ENCODE measurements at regions not wholly inside any gene's neighbourhood (a gene's known extent, or its start where the extent isn't known, plus 50 kb on each side); places are given as distances from the start of the nearest gene placed in this dataset.
"Not testable (repeated sequence)": the region's sequence is repeated elsewhere in the genome, so short reads cannot be mapped to it uniquely, and the experiment has no call there.

GRCh38 chr13:50543782-50544181 lies 299.7 kb downstream of the DLEU7 start:
- no peak for DNase-seq

DNA sequence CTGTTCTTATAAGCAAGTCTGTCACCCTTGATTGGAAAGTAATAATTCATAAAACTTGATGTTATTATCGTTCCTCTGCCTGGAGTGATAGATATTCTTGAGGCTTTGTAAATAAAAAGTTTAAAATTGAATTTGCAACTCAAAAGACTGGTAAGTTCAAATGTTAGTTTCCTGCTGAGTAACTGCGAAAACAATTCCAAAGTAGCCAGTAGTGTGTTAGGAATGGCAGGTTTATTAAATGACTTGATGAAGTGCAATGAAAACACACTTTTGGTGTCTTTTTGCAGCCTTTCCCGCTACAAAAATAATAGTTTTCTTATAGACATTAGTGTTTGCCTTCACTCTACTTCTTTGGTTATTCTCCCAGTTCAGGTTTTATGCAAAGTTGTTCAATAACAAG lies 299.3 kb downstream of the DLEU7 start:
- no peak for DNase-seq

- not testable (repeated sequence) for DNase-seq
Observed at GRCh38 chr13:50547175-50547574, 296.3 kb downstream of the DLEU7 start.

GRCh38 chr13:50548586-50548985 lies 294.9 kb downstream of the DLEU7 start:
- DNase-seq: no peak

DNA sequence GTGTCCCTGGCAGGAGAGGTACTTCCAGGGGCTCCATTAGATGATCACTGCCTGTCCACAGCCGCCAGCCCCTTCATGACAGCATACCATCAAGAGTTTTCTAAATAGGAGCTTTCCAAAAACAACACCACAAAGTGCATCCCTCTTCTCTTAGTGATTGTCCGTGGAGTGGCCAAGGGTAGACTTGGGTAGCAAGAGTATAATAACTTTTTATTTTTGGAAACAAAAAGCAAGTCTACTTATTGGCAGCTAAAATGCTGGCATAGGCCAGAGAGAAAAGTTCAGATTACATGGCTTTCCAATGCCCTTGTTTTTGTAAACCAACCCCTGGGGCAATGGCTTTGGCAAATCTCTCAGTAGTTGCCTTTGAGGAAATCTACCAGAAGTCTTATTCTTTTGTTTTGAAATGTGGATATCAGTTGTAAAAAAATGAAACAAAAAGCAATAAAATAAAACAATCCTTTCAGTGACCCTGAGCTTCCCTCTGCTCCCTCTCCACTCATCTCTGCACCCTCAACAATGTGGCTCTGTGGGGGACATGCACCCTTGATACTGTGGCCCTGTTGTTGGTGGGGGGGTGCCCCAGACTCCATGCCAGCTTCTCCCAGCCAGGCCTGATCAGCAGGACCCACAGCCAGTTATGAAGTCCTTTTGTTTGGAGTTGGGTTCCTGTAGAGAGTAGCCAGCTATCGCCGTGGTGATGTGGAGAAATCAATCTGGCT lies 294.1 kb downstream of the DLEU7 start:
- DNase-seq: no peak

GRCh38 chr13:50550151-50550550 lies 293.3 kb downstream of the DLEU7 start:
- no peak for DNase-seq

- DNase-seq: no peak
Observed at GRCh38 chr13:50552424-50552966, 291.0 kb downstream of the DLEU7 start.

DNA sequence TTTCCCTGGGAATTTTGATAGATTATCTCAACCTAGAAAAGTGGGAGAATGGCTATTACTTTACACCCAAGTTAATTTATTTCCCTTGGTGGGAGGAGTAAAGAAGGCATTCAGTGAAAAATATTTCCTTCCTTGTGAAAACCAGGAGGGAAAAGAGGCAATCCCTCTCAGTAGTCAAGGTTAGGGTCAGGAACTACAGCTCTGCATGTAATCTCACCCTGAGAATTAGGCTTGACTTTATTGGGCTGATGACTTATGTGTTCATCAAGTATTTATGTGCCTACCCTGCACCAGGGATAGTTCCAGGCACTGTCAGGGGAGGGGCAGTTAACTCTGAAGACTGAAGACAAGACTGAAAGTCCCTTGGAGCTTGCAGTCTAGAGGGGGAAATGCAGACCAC lies 281.8 kb downstream of the DLEU7 start:
- DNase-seq: no peak

GRCh38 chr13:50566646-50567045 lies 276.8 kb downstream of the DLEU7 start:
- no peak for DNase-seq

DNA sequence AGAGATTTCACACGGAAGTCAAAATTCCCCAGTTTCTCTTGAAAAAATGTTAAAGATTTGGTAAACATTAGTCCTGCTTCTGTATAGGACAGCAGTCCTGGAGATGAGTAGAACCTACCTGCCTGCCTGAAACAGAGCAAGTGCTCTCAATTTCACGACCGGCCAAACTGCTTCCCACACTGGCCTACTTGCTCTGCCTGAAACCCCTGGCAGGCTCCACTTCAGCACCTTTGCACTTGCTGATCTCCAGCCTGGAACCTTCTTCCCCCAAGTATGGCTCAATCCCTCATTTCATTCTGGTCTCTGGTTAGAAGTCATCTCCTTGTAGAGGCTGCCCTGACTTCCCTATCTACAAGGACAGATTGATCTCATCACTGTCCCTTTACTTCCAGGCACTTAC lies 271.4 kb downstream of the DLEU7 start:
- no peak for DNase-seq

DNA sequence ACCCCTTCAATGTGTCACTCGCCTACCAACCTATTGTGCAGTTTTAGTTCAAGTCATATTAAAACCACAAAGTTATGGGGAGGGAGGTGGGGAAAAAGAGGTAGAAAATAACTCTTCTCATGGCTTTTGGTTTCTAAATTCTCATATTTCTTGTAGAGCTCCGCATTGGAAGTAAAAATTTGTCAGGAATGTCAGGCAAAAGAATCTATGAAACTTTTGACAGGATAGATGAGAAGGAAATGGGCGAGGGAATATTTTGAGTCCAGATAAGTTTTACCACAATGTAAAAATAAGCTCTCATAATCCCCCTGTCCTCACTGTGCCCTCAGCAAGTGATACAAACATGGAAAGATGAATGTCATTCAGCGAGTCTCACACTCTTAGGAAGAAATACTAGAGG lies 270.4 kb downstream of the DLEU7 start:
- DNase-seq: no peak

DNA sequence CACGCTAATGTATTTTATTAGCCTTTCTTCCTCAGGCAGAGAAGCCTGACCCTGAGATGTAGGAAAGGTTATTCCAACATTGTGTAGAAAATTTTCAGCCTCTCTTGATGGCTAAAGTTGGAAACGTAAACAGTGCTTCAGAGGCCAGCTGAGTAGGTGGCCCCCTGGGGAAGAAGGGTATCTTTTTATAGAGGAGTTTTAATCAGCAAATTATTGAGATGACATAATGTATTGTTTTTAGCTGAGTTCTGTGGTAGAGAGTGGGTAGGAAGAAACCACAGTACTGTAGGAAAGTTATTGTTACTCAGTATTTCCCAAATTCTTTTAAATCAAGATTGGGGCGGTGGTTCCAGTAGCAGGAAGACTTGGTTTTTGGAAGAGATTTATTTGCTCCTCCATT lies 268.8 kb downstream of the DLEU7 start:
- no peak for DNase-seq

DNA sequence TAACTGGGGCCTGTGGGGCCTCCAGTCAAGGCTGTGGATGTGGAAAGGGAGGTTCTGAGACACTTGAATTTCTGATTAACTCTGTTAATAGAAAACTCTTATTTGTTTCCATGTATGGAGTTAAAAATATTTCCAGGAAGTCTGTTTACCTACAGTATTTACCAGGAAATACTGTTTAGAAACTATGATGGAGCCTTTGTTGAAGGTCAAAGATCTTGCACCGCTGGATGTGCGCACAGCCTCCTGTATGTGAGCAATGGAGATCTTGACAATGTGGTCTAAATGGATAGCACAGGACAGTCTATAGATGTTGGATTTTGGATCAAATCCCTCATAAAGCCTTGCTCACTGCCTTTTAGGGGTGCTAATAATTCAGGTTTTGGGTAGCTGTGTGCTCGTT lies 268.4 kb downstream of the DLEU7 start:
- no peak for DNase-seq

GRCh38 chr13:50576156-50576555 lies 267.3 kb downstream of the DLEU7 start:
- no peak for DNase-seq

DNA sequence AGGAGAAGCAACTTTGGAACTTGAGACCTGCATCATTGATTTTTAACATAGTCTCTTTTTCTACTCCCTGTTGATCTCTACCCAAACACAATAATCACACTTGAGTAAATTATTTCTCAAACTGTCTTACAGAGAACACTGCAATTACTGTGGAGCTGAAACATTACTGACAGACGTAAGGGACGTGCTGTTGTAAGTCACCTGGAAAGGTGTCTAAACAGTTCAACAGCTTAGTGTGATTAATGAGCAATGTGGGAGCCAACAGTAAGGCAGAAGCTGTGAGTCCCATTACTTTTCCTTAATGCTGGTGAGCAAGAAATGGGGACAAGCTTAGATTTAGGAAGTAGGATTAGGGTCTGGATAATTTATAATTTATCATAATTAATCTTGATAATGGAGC lies 265.7 kb downstream of the DLEU7 start:
- DNase-seq: no peak

DNA sequence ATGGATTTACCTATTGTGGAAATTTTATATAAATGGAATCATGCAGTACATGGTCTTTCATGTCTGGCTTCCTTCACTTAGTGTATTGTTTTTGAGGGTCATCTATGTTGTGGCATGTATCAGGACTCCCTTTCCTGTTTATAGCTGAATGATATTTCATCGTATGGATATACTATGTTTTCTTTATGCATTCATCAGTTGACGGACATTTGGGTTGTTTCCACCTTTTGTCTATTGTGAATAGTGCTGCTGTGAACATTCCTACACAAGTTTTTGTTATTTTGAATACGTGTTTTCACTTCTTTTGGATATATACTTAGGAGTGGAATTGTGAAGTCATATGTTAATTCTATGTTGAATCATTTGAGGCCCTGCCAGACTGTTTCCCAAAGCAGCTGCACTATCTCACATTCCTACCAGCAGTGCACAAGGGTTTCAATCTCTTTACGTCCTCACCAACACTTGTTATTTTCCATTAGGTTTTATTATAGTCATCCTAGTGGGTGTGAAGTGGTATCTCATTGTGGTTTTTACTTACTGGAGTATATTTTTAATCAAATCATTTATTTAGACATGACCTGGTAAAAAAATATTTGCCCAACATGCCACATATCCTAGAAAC lies 262.7 kb downstream of the DLEU7 start:
- DNase-seq: no peak

DNA sequence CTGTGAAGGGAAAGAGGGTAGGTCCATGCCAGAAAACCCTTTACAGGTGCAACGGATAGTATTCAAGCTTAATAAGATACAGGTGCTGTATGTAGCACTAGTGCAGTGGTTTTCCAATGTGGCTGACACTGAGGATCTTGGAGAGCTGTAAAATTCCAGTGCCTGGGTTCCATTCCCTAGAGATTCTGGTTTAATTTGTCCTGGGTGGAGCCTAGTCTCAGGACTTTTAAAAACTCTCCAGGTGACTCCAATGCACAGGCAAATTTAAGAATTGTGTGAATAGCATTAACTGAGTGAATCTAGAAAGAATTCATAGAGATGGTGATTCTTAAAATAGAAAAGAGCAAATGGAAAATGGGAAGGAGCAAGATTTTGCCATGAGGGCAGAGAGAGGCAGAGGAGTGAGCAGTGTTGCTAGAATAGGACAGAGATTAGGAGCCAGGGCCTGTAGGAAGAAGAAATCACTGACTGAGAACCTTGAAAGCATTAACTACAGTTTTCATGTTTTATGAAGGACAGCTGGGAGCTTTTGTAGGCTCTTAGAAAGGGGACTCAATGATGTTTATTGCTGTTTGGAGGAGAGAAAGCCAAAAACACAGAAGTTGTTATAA lies 261.8 kb downstream of the DLEU7 start:
- no peak for DNase-seq

DNA sequence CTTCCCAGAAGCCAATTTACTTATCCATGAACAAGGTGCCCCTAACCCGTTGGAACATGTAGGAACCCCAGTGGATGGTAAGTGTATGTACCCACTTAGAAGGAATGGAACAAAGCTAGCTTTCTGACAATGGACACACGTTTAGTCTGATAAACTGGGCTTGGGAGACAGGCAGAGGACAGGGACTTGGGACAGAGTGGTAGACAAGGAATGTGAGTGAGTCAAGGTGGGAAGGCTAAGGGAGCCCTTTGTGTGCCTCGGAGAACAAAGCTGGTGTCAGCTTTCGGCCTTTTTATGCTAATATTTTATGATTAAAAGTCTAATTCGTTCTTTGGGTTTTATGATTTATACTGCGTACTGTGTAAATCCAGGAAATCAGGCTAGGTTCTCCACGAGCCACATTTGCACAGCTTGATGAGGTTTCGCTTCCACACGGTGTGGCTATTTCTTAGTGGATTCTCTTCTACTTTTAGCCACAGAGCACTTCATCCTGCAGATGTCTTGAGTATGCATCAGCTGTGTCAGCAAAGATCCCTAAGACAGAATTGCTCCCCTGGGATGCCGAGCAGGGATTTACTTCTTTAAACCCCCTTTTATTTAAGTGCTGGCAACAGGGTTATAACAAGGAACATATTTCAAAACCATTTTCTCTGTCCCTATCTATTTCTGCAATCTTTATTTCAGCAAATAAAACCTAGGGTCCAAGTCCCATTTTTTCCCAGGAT lies 258.5 kb downstream of the DLEU7 start:
- no peak for DNase-seq

DNA sequence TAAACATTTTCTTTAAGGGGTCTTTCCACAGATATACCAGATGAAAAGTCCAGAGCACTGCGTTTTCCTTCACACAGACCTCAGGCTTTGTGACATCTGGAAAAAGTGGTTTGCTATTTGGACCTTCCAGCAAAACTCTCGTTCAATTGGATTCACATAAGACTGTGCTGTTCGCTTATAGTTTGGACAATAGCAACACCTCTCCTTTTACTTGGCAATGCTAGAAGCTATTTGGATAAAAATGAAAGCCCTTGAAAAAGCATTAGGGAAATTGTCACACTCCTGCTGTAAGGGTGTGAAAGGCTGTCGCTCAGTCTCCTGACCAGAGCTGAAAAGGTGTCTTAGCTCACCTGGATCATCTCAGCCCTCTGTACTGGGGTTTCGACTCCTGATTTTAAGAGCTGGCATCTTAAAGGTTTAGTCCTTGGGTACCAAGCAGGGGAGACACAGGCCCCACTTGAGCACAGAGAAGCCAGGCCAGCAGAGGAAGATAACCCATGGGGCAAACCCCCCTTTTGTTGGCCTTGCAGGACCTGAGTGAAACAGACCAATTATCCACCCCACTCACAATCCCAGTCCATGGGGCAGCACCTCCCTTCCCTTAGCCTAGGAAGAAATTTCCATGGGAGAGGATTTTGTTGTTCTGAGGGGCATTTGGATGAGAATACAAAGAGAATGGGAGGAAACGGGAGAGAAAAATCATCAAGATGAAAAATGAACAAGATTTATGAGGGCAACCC lies 257.6 kb downstream of the DLEU7 start:
- no peak for DNase-seq

- DNase-seq: no peak
Observed at GRCh38 chr13:50586414-50587083, 256.9 kb downstream of the DLEU7 start.

- no peak for DNase-seq
Observed at GRCh38 chr13:50587115-50587514, 256.4 kb downstream of the DLEU7 start.

All from activated CD4-positive, alpha-beta T cell treated with anti-CD3 and anti-CD28 coated beads, Interleukin-2, amount 50 U/mL, for 4 hours (primary cell).